ENCODE measurements at regions not wholly inside any gene's neighbourhood (a gene's known extent, or its start where the extent isn't known, plus 50 kb on each side); places are given as distances from the start of the nearest gene placed in this dataset.

DNA sequence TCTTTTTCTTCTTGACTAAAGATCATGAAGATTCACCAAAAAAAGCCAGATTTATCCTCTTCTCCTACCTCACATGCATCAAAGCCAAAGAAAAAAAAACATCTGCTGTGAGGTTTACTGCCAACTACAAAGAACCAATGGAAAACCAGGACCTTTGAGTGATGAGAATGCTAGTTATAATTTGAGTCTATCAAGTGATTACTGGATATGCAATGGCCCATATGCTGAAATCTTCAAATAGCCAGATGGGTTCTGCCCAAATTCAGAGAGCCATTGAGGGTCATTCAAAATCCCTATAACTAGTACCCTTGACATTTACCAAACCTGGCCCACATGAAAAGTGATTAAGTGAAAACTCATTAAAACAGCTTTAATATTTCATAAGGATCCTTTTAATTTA is 78.4 kb upstream of the ACO1 start:
- H3K27ac ChIP-seq (ENCODE audit: low read depth, low read length, poor library complexity, severe bottlenecking), result no peak overlapping the region
- H3K4me1 ChIP-seq (ENCODE audit: insufficient read depth, low read length, severe bottlenecking), result no peaks in the 10 kb centered on the region
- H3K79me2 ChIP-seq (ENCODE audit: insufficient read depth, low read length), result no peaks in the 10 kb centered on the region
- H3K4me3 ChIP-seq (ENCODE audit: low read depth, low read length, poor library complexity, severe bottlenecking), result no peak overlapping the region
- no peaks in the 10 kb centered on the region for H3K27me3 ChIP-seq (ENCODE audit: insufficient read depth, low read length)
- H4K20me1 ChIP-seq (ENCODE audit: insufficient read depth, low read length), result no peaks in the 10 kb centered on the region
- H3K36me3 ChIP-seq (ENCODE audit: insufficient read depth, low read length), result no peaks in the 10 kb centered on the region
- no peaks in the 10 kb centered on the region for H3K9me2 ChIP-seq (ENCODE audit: low read depth, low read length)
- H3K4me2 ChIP-seq (ENCODE audit: low read length), result no peak overlapping the region
- TF ChIP-seq, protein P1, sequence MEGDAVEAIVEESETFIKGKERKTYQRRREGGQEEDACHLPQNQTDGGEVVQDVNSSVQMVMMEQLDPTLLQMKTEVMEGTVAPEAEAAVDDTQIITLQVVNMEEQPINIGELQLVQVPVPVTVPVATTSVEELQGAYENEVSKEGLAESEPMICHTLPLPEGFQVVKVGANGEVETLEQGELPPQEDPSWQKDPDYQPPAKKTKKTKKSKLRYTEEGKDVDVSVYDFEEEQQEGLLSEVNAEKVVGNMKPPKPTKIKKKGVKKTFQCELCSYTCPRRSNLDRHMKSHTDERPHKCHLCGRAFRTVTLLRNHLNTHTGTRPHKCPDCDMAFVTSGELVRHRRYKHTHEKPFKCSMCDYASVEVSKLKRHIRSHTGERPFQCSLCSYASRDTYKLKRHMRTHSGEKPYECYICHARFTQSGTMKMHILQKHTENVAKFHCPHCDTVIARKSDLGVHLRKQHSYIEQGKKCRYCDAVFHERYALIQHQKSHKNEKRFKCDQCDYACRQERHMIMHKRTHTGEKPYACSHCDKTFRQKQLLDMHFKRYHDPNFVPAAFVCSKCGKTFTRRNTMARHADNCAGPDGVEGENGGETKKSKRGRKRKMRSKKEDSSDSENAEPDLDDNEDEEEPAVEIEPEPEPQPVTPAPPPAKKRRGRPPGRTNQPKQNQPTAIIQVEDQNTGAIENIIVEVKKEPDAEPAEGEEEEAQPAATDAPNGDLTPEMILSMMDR (IDR thresholded peaks at IDR 0.05; ENCODE audit: low read length), result no peak
- TF ChIP-seq EZH2 (IDR thresholded peaks at IDR 0.05; ENCODE audit: borderline replicate concordance, low read length), result no peak
- H2AFZ ChIP-seq (ENCODE audit: low read length), result no peak overlapping the region
- H3K9ac ChIP-seq (ENCODE audit: low read length), result no peak overlapping the region
- no peaks in the 10 kb centered on the region for H3K9me3 ChIP-seq (ENCODE audit: low read length)
- no peaks in the 10 kb centered on the region for H3F3A ChIP-seq (ENCODE audit: insufficient read depth, low read length)

DNA sequence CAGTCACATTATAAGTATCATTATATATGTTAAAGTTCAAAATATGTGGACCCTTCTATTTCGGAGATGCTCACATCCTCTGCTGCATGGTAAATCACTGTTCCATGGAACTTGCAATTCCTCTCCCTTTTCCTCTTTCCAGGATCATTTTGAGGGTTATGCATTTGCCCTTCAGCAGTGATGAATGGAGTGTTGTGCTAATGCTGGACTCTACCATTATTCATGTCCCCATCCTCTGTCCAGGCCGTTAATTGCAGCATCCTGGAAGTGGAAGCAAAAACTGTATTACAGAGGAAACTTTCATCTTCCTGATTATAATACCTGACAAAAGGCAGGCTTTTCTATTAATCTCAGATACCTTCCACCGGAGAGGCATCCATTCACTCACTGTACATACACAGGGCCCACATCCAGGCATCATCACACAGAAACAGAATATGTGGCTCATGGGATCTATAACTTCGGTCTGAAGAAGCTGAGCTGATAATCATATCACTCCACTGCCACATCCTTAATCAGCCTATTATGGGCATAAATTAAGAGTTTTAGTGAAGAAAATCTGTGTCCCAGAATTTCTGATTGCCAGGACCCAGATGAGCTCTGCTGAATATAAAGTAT is 65.0 kb upstream of the ACO1 start:
- no peaks in the 10 kb centered on the region for H4K20me1 ChIP-seq (ENCODE audit: insufficient read depth, low read length)
- no peaks in the 10 kb centered on the region for H3K4me1 ChIP-seq (ENCODE audit: insufficient read depth, low read length, severe bottlenecking)
- no peaks in the 10 kb centered on the region for H3K79me2 ChIP-seq (ENCODE audit: insufficient read depth, low read length)
- no peak overlapping the region for H2AFZ ChIP-seq (ENCODE audit: low read length)
- H3K27me3 ChIP-seq (ENCODE audit: insufficient read depth, low read length), result no peaks in the 10 kb centered on the region
- H3K36me3 ChIP-seq (ENCODE audit: insufficient read depth, low read length), result no peaks in the 10 kb centered on the region
- H3K9me3 ChIP-seq (ENCODE audit: low read length), result no peaks in the 10 kb centered on the region
- no peak overlapping the region for H3K4me2 ChIP-seq (ENCODE audit: low read length)
- TF ChIP-seq, protein P1 (IDR thresholded peaks at IDR 0.05; ENCODE audit: low read length), result no peak
- no peak for TF ChIP-seq EZH2 (IDR thresholded peaks at IDR 0.05; ENCODE audit: borderline replicate concordance, low read length)
- H3K9ac ChIP-seq (ENCODE audit: low read length), result no peak overlapping the region
- H3F3A ChIP-seq (ENCODE audit: insufficient read depth, low read length), result no peaks in the 10 kb centered on the region
- no peak overlapping the region for H3K4me3 ChIP-seq (ENCODE audit: low read depth, low read length, poor library complexity, severe bottlenecking)
- H3K27ac ChIP-seq (ENCODE audit: low read depth, low read length, poor library complexity, severe bottlenecking), result no peak overlapping the region
- no peaks in the 10 kb centered on the region for H3K9me2 ChIP-seq (ENCODE audit: low read depth, low read length)

DNA sequence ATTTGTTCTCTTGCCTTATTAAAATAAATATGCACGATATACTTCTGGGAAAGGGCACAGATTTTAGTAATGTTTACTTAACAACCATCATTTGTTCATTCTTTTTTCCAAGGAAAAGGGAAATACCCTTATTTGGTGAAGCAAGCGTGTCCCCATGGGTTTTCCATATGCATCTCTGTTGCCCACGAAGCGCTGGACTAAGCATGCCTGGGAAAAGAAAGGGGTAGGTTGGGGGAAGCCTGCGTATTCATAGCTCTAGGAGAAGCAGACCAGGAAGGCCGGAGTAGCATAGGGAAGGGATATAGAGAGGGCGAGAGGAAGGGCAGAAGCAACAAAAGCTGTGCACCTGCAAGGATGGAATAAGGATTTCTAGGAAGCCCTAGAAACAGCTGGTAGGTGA is 61.8 kb upstream of the ACO1 start:
- TF ChIP-seq EZH2 (IDR thresholded peaks at IDR 0.05; ENCODE audit: borderline replicate concordance, low read length), result no peak
- TF ChIP-seq, protein P1 (IDR thresholded peaks at IDR 0.05; ENCODE audit: low read length), result no peak
- no peak overlapping the region for H3K9ac ChIP-seq (ENCODE audit: low read length)
- no peaks in the 10 kb centered on the region for H3K4me1 ChIP-seq (ENCODE audit: insufficient read depth, low read length, severe bottlenecking)
- H3K36me3 ChIP-seq (ENCODE audit: insufficient read depth, low read length), result no peaks in the 10 kb centered on the region
- H3K4me2 ChIP-seq (ENCODE audit: low read length), result no peak overlapping the region
- H3K9me3 ChIP-seq (ENCODE audit: low read length), result no peaks in the 10 kb centered on the region
- no peak overlapping the region for H3K4me3 ChIP-seq (ENCODE audit: low read depth, low read length, poor library complexity, severe bottlenecking)
- H3K79me2 ChIP-seq (ENCODE audit: insufficient read depth, low read length), result no peaks in the 10 kb centered on the region
- H3K27me3 ChIP-seq (ENCODE audit: insufficient read depth, low read length), result no peaks in the 10 kb centered on the region
- H4K20me1 ChIP-seq (ENCODE audit: insufficient read depth, low read length), result no peaks in the 10 kb centered on the region
- no peak overlapping the region for H2AFZ ChIP-seq (ENCODE audit: low read length)
- no peak overlapping the region for H3K27ac ChIP-seq (ENCODE audit: low read depth, low read length, poor library complexity, severe bottlenecking)
- no peaks in the 10 kb centered on the region for H3K9me2 ChIP-seq (ENCODE audit: low read depth, low read length)
- H3F3A ChIP-seq (ENCODE audit: insufficient read depth, low read length), result no peaks in the 10 kb centered on the region
